HFFc6 (cell line): ENCODE measurements at regions not wholly inside any gene's neighbourhood (a gene's known extent, or its start where the extent isn't known, plus 50 kb on each side); places are given as distances from the start of the nearest gene placed in this dataset.
A peak's percentile ranks its signal among the peaks of the same experiment; 100 is the strongest.

Experiments
- DNase-seq: peaks from one replicate; pipeline ENCODE4 v3.0.0-alpha.2; 2018
- H3K27ac Mint-ChIP-seq: 2 replicates; pipeline ENCODE4 v1.8.0; 2020; ENCODE audit warnings: mild to moderate bottlenecking, mixed read lengths
- H3K27me3 Mint-ChIP-seq: 2 replicates; pipeline ENCODE4 v1.8.0; 2021; ENCODE audit warnings: mild to moderate bottlenecking, moderate library complexity, mixed read lengths; ENCODE audit not compliant: insufficient read depth
- H3K36me3 Mint-ChIP-seq: 2 replicates; pipeline ENCODE4 v1.8.0; 2021; ENCODE audit warnings: low read depth, mixed read lengths
- H3K4me1 Mint-ChIP-seq: 2 replicates; pipeline ENCODE4 v1.8.0; 2020; ENCODE audit warnings: low read depth, mixed read lengths
- H3K4me3 Mint-ChIP-seq: 2 replicates; pipeline ENCODE4 v1.8.0; 2020; ENCODE audit warnings: mild to moderate bottlenecking, moderate library complexity, mixed read lengths
- H3K9me3 Mint-ChIP-seq: 2 replicates; pipeline ENCODE4 v1.8.0; 2020; ENCODE audit warnings: mild to moderate bottlenecking, mixed read lengths
- CTCF ChIP-seq: fragments of 200-600 bp; sonication (generic); IDR thresholded peaks from 2 replicates; pipeline ENCODE4 v1.5.0; 2021; ENCODE audit warnings: antibody characterized with exemption, mild to moderate bottlenecking

- Mint-ChIP-seq H3K4me1 (no peaks in the 10 kb centered on the region), H3K27ac (no peak overlapping the region), H3K4me3 (no peak overlapping the region), H3K9me3 (peaks cover 37% of the 10 kb centered on the region), H3K27me3 (no peaks in the 10 kb centered on the region), H3K36me3 (0 out of 2 replicates have a peak, but pooled peaks cover 7% of the 10 kb centered on the region)
- no peak for TF ChIP-seq CTCF
- no peak for DNase-seq
Observed at GRCh38 chr4:178602833-178603232, 1160.6 kb upstream of the AGA start.

- Mint-ChIP-seq H3K36me3 (no peaks in the 10 kb centered on the region), H3K9me3 (peaks cover 13% of the 10 kb centered on the region), H3K27me3 (no peaks in the 10 kb centered on the region; the same call in 1 of the 2 replicates), H3K4me3 (no peak overlapping the region), H3K4me1 (no peaks in the 10 kb centered on the region), H3K27ac (no peak overlapping the region)
- no peak for DNase-seq
- TF ChIP-seq CTCF: no peak
Observed at GRCh38 chr4:178611062-178611461, 1168.8 kb upstream of the AGA start.

GRCh38 chr4:178612733-178613132 lies 1170.5 kb upstream of the AGA start:
- H3K9me3 Mint-ChIP-seq: peaks cover 13% of the 10 kb centered on the region
- no peaks in the 10 kb centered on the region for H3K36me3 Mint-ChIP-seq
- H3K27me3 Mint-ChIP-seq: no peaks in the 10 kb centered on the region; the same call in 1 of the 2 replicates
- H3K4me3 Mint-ChIP-seq: no peak overlapping the region
- no peaks in the 10 kb centered on the region for H3K4me1 Mint-ChIP-seq
- TF ChIP-seq CTCF: no peak
- no peak for DNase-seq
- no peak overlapping the region for H3K27ac Mint-ChIP-seq

GRCh38 chr4:178632415-178632814 lies 1190.2 kb upstream of the AGA start:
- H3K36me3 Mint-ChIP-seq: no peaks in the 10 kb centered on the region

GRCh38 chr4:178633263-178633662 lies 1191.0 kb upstream of the AGA start:
- Mint-ChIP-seq H3K27ac (no peak overlapping the region), H3K4me1 (no peaks in the 10 kb centered on the region), H3K4me3 (no peak overlapping the region), H3K27me3 (no peaks in the 10 kb centered on the region), H3K9me3 (peaks cover 28% of the 10 kb centered on the region), H3K36me3 (peaks cover 4% of the 10 kb centered on the region; the same call in 1 of the 2 replicates)
- DNase-seq: no peak
- TF ChIP-seq CTCF: peak; percentile 35

More at GRCh38 chr4:178632415-178632814, 1190.2 kb upstream of the AGA start:
- TF ChIP-seq CTCF: no peak
- H3K27ac Mint-ChIP-seq: no peak overlapping the region
- H3K4me1 Mint-ChIP-seq: no peaks in the 10 kb centered on the region
- H3K4me3 Mint-ChIP-seq: no peak overlapping the region
- DNase-seq: no peak
- peaks cover 22% of the 10 kb centered on the region for H3K9me3 Mint-ChIP-seq
- no peaks in the 10 kb centered on the region for H3K27me3 Mint-ChIP-seq

- no peak for TF ChIP-seq CTCF
- Mint-ChIP-seq H3K27ac (no peak overlapping the region), H3K27me3 (no peaks in the 10 kb centered on the region)
Observed at GRCh38 chr4:178664621-178665020, 1222.4 kb upstream of the AGA start.

More at GRCh38 chr4:178664621-178665020, 1222.4 kb upstream of the AGA start:
- no peaks in the 10 kb centered on the region for H3K4me1 Mint-ChIP-seq
- peaks cover 26% of the 10 kb centered on the region for H3K9me3 Mint-ChIP-seq
- no peak overlapping the region for H3K4me3 Mint-ChIP-seq
- no peak for DNase-seq
- H3K36me3 Mint-ChIP-seq: no peaks in the 10 kb centered on the region
